Kidney (tissue), 13 donors: ENCODE measurements at regions not wholly inside any gene's neighbourhood (a gene's known extent, or its start where the extent isn't known, plus 50 kb on each side); places are given as distances from the start of the nearest gene placed in this dataset.
A peak's percentile ranks its signal among the peaks of the same experiment; 100 is the strongest.

Experiments used
- DNase-seq, 5 donors: peaks; one replicate each; pipeline ENCODE4 v3.0.0-alpha.2; 2013 to 2020
- FAIRE-seq: peaks from 2 replicates; lab custom pipeline; 2012; peaks lifted over from hg19 to GRCh38; lab: Jason Lieb, UNC
- H3K27ac ChIP-seq, 2 donors: one replicate each; pipeline ENCODE4 v1.7.0; 2013; ENCODE audit warnings: low read depth in 2 of 2, low read length in 2 of 2, inconsistent platforms in 1 of 2
- H3K27me3 ChIP-seq: one replicate; pipeline ENCODE4 v1.7.1; 2013; ENCODE audit warnings: low read length, inconsistent platforms; ENCODE audit not compliant: control insufficient read depth, insufficient read depth
- H3K36me3 ChIP-seq, 3 donors: one replicate each; pipeline versions ENCODE4 v1.7.0 to v1.7.1; 2013; ENCODE audit warnings: low read length in 3 of 3, control low read depth in 1 of 3, inconsistent platforms in 1 of 3; ENCODE audit not compliant: insufficient read depth in 3 of 3, control insufficient read depth in 2 of 3
- H3K4me1 ChIP-seq, 3 donors: one replicate each; pipeline versions ENCODE4 v1.7.0 to v1.7.1; 2013; ENCODE audit warnings: low read length in 3 of 3, inconsistent platforms in 1 of 3, low read depth in 1 of 3; ENCODE audit not compliant: control insufficient read depth in 2 of 3, insufficient read depth in 2 of 3
- H3K4me3 ChIP-seq, 3 donors: one replicate each; pipeline versions ENCODE4 v1.7.0 to v1.8.1; 2013; ENCODE audit warnings: low read length in 3 of 3, control low read depth in 1 of 3, inconsistent platforms in 1 of 3
- H3K9ac ChIP-seq, 3 donors: one replicate each; pipeline versions ENCODE4 v1.7.0 to v1.7.1; 2013; ENCODE audit warnings: low read length in 3 of 3, control low read depth in 1 of 3, inconsistent platforms in 1 of 3
- H3K9me3 ChIP-seq, 3 donors: one replicate each; pipeline versions ENCODE4 v1.7.0 to v1.7.1; 2013; ENCODE audit warnings: low read length in 3 of 3, control low read depth in 1 of 3, inconsistent platforms in 1 of 3; ENCODE audit not compliant: control insufficient read depth in 2 of 3, insufficient read depth in 1 of 3
- CTCF ChIP-seq: IDR thresholded peaks from 3 replicates; pipeline ENCODE4 v1.5.1; 2012; ENCODE audit warnings: mild to moderate bottlenecking, moderate library complexity, borderline replicate concordance; ENCODE audit not compliant: insufficient read depth; ENCODE audit errors: extremely low read depth
- intact Hi-C: fragments of 100-400 bp; cut with DNase I; formaldehyde crosslinking; loops from one replicate; pipeline ENCODE4 v1.11.1; 2022
- donor health status: control.
- donor health status: control.
- donor health status: control.
- donor health status: control.
- donor health status: control.
- donor health status: DM: yes; HTN: yes; CAD: no.
- donor health status: Normal renal cell carcinoma (clear cell type).

- Histone ChIP-seq H3K9ac (no peak overlapping the region), H3K4me1 (peaks cover 0 to 3% (median 0%) of the 10 kb centered on the region in 3 donors), H3K36me3 (no peaks in the 10 kb centered on the region), H3K4me3 (no peak overlapping the region), H3K27ac (no peak overlapping the region), H3K27me3 (no peaks in the 10 kb centered on the region), H3K9me3 (no peaks in the 10 kb centered on the region)
- no peak for DNase-seq
- intact Hi-C loops: no loop called here
- no peak for TF ChIP-seq CTCF
- no peak for FAIRE-seq
Observed at GRCh38 chr3:193824365-193824764, 231.4 kb downstream of the OPA1 start.

GRCh38 chr3:193825617-193826016 is 232.6 kb downstream of the OPA1 start:
- peaks cover 0 to 3% (median 0%) of the 10 kb centered on the region in 3 donors for H3K4me1 ChIP-seq
- no peak overlapping the region for H3K4me3 ChIP-seq
- H3K9ac ChIP-seq: no peak overlapping the region
- no peaks in the 10 kb centered on the region for H3K27me3 ChIP-seq
- peak overlapping the region in 1 of 2 donors; percentile 55 for H3K27ac ChIP-seq
- intact Hi-C loops: no loop called here
- DNase-seq (no peak), FAIRE-seq (no peak)
- TF ChIP-seq CTCF: no peak
- no peaks in the 10 kb centered on the region for H3K9me3 ChIP-seq
- H3K36me3 ChIP-seq: no peaks in the 10 kb centered on the region

- Histone ChIP-seq H3K27me3 (no peaks in the 10 kb centered on the region), H3K36me3 (no peaks in the 10 kb centered on the region), H3K27ac (peak overlapping the region; percentile 25 to 55), H3K9ac (peak overlapping the region in 1 of 3 donors; percentile 22), H3K4me3 (no peak overlapping the region), H3K4me1 (peaks cover 0 to 3% (median 0%) of the 10 kb centered on the region in 3 donors), H3K9me3 (no peaks in the 10 kb centered on the region)
- no peak for FAIRE-seq
- no peak for TF ChIP-seq CTCF
- peak in 3 of 5 donors; percentile 48 to 64 (median 60) for DNase-seq
- intact Hi-C loops: no loop called here
Observed at GRCh38 chr3:193826159-193826795, 233.3 kb downstream of the OPA1 start.
